ENCODE measurements at regions not wholly inside any gene's neighbourhood (a gene's known extent, or its start where the extent isn't known, plus 50 kb on each side); places are given as distances from the start of the nearest gene placed in this dataset.

DNA sequence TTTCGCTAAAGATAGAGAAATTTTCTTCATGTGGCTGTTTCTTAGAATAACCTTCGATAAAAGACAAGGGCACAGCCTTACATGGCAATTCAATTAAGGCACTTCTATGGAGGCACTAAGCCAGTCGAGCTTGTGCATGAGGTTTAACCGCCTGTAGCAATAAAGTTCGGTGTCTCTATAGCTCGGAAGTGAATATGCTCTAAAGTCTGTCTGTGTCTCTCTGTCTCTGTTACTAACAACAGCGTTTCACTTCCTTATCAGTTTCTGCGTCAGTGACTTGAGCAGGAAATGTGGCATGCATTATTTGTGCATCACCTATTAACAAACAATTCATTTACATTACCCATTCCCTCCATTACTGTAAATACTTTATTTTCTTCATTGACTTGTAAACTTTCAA, 365.1 kb upstream of the NETO1 start (continued):
- TF ChIP-seq, protein P1, sequence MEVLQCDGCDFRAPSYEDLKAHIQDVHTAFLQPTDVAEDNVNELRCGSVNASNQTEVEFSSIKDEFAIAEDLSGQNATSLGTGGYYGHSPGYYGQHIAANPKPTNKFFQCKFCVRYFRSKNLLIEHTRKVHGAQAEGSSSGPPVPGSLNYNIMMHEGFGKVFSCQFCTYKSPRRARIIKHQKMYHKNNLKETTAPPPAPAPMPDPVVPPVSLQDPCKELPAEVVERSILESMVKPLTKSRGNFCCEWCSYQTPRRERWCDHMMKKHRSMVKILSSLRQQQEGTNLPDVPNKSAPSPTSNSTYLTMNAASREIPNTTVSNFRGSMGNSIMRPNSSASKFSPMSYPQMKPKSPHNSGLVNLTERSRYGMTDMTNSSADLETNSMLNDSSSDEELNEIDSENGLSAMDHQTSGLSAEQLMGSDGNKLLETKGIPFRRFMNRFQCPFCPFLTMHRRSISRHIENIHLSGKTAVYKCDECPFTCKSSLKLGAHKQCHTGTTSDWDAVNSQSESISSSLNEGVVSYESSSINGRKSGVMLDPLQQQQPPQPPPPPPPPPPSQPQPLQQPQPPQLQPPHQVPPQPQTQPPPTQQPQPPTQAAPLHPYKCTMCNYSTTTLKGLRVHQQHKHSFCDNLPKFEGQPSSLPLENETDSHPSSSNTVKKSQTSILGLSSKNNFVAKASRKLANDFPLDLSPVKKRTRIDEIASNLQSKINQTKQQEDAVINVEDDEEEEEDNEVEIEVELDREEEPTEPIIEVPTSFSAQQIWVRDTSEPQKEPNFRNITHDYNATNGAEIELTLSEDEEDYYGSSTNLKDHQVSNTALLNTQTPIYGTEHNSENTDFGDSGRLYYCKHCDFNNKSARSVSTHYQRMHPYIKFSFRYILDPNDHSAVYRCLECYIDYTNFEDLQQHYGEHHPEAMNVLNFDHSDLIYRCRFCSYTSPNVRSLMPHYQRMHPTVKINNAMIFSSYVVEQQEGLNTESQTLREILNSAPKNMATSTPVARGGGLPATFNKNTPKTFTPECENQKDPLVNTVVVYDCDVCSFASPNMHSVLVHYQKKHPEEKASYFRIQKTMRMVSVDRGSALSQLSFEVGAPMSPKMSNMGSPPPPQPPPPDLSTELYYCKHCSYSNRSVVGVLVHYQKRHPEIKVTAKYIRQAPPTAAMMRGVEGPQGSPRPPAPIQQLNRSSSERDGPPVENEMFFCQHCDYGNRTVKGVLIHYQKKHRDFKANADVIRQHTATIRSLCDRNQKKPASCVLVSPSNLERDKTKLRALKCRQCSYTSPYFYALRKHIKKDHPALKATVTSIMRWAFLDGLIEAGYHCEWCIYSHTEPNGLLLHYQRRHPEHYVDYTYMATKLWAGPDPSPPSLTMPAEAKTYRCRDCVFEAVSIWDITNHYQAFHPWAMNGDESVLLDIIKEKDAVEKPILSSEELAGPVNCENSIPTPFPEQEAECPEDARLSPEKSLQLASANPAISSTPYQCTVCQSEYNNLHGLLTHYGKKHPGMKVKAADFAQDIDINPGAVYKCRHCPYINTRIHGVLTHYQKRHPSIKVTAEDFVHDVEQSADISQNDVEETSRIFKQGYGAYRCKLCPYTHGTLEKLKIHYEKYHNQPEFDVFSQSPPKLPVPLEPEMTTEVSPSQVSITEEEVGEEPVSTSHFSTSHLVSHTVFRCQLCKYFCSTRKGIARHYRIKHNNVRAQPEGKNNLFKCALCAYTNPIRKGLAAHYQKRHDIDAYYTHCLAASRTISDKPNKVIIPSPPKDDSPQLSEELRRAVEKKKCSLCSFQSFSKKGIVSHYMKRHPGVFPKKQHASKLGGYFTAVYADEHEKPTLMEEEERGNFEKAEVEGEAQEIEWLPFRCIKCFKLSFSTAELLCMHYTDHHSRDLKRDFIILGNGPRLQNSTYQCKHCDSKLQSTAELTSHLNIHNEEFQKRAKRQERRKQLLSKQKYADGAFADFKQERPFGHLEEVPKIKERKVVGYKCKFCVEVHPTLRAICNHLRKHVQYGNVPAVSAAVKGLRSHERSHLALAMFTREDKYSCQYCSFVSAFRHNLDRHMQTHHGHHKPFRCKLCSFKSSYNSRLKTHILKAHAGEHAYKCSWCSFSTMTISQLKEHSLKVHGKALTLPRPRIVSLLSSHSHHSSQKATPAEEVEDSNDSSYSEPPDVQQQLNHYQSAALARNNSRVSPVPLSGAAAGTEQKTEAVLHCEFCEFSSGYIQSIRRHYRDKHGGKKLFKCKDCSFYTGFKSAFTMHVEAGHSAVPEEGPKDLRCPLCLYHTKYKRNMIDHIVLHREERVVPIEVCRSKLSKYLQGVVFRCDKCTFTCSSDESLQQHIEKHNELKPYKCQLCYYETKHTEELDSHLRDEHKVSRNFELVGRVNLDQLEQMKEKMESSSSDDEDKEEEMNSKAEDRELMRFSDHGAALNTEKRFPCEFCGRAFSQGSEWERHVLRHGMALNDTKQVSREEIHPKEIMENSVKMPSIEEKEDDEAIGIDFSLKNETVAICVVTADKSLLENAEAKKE (CRISPR knock-in tag; IDR thresholded peaks at IDR 0.05), result no peak
- no peak for TF ChIP-seq STAT1 (IDR thresholded peaks at IDR 0.05; ENCODE audit: unreplicated experiment)
- TF ChIP-seq ZNF114 (CRISPR knock-in tag; IDR thresholded peaks at IDR 0.05), result no peak
- no peak for TF ChIP-seq NANOG (IDR thresholded peaks at IDR 0.05; ENCODE audit: borderline replicate concordance)
- no peak for TF ChIP-seq CREB1 (CRISPR knock-in tag; IDR thresholded peaks at IDR 0.05; ENCODE audit: low read depth)
- no peak for TF ChIP-seq ZNF331 (CRISPR knock-in tag; IDR thresholded peaks at IDR 0.05; ENCODE audit: low read depth)
- TF ChIP-seq, protein P2, sequence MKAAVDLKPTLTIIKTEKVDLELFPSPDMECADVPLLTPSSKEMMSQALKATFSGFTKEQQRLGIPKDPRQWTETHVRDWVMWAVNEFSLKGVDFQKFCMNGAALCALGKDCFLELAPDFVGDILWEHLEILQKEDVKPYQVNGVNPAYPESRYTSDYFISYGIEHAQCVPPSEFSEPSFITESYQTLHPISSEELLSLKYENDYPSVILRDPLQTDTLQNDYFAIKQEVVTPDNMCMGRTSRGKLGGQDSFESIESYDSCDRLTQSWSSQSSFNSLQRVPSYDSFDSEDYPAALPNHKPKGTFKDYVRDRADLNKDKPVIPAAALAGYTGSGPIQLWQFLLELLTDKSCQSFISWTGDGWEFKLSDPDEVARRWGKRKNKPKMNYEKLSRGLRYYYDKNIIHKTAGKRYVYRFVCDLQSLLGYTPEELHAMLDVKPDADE (IDR thresholded peaks at IDR 0.05), result no peak

DNA sequence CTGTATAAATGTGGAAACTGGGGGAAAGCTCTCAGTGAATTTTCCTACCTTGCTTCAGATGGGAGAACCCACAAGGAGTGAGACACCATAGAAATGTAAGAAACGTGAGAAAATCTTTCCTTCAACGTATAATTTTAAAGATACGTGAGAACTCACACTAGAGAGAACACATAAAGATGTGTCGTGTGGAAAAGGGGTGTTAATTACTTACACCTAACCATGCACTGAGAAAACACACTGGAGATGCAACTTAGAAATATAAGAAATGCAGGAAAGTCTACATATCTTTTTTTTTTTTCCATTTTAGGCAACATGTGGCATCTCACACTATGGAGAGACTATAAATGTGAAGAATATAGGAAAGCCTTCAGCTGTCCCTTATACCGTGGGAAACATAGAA, 352.9 kb upstream of the NETO1 start:
- H3K9me3 Mint-ChIP-seq, result peaks cover 39% of the 10 kb centered on the region
- H3K27ac Mint-ChIP-seq, result no peak overlapping the region
- no peaks in the 10 kb centered on the region for H3K4me1 Mint-ChIP-seq
- Histone ChIP-seq H4K20me1 (replicated peaks; ENCODE audit: insufficient read depth) (no peaks in the 10 kb centered on the region), H3K79me2 (replicated peaks; ENCODE audit: insufficient read depth) (no peaks in the 10 kb centered on the region), H3F3A (replicated peaks; ENCODE audit: low read depth) (no peaks in the 10 kb centered on the region), H3K4me2 (no peak overlapping the region), H3K9me2 (ENCODE audit: insufficient read depth) (peaks cover 7% of the 10 kb centered on the region; the same call in 1 of the 2 replicates), H3K27me3 (ENCODE audit: insufficient read depth) (no peaks in the 10 kb centered on the region), H3K4me1 (ENCODE audit: insufficient read depth) (no peaks in the 10 kb centered on the region), H2AFZ (no peak overlapping the region), H3K36me3 (ENCODE audit: insufficient read depth) (peaks cover 8% of the 10 kb centered on the region; the same call in 1 of the 2 replicates), H3K4me3 (no peak overlapping the region), H3K27ac (ENCODE audit: low read depth) (no peak overlapping the region)
- peaks cover 56% of the 10 kb centered on the region for H3K36me3 Mint-ChIP-seq (ENCODE audit: low read depth)
- H3K4me3 Mint-ChIP-seq, result no peak overlapping the region
- ATAC-seq (no peak), DNase-seq (ENCODE audit: low spot score) (no peak)
- H3K27me3 Mint-ChIP-seq (ENCODE audit: insufficient read depth, low read depth, poor library complexity), result no peaks in the 10 kb centered on the region
- TF ChIP-seq, protein P3, sequence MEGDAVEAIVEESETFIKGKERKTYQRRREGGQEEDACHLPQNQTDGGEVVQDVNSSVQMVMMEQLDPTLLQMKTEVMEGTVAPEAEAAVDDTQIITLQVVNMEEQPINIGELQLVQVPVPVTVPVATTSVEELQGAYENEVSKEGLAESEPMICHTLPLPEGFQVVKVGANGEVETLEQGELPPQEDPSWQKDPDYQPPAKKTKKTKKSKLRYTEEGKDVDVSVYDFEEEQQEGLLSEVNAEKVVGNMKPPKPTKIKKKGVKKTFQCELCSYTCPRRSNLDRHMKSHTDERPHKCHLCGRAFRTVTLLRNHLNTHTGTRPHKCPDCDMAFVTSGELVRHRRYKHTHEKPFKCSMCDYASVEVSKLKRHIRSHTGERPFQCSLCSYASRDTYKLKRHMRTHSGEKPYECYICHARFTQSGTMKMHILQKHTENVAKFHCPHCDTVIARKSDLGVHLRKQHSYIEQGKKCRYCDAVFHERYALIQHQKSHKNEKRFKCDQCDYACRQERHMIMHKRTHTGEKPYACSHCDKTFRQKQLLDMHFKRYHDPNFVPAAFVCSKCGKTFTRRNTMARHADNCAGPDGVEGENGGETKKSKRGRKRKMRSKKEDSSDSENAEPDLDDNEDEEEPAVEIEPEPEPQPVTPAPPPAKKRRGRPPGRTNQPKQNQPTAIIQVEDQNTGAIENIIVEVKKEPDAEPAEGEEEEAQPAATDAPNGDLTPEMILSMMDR (conservative IDR thresholded peaks at IDR 0.05; ENCODE audit: low read depth in 2 of 2), result no peak
- no peak for TF ChIP-seq CREB1 (CRISPR knock-in tag; IDR thresholded peaks at IDR 0.05; ENCODE audit: low read depth)
- TF ChIP-seq JUNB (IDR thresholded peaks at IDR 0.05; ENCODE audit: unreplicated experiment), result no peak
- TF ChIP-seq EZH2phosphoT487 (IDR thresholded peaks at IDR 0.05; ENCODE audit: unreplicated experiment), result no peak
- TF ChIP-seq EZH2 (IDR thresholded peaks at IDR 0.05; ENCODE audit: low read depth, unreplicated experiment), result no peak
- no peak for TF ChIP-seq POLR2AphosphoS5 (IDR thresholded peaks at IDR 0.05; ENCODE audit: low read depth)
- TF ChIP-seq ZNF114 (CRISPR knock-in tag; IDR thresholded peaks at IDR 0.05), result no peak
- TF ChIP-seq NANOG (IDR thresholded peaks at IDR 0.05; ENCODE audit: borderline replicate concordance), result no peak

All from GM23338 (cell line).